ENCODE measurements at regions not wholly inside any gene's neighbourhood (a gene's known extent, or its start where the extent isn't known, plus 50 kb on each side); places are given as distances from the start of the nearest gene placed in this dataset.
A peak's percentile ranks its signal among the peaks of the same experiment; 100 is the strongest.

GRCh38 chr7:94280851-94281250 lies 113.8 kb upstream of the COL1A2 start:
- no peak overlapping the region for H3K4me3 Mint-ChIP-seq (ENCODE audit: unreplicated experiment)
- H3K4me1 Mint-ChIP-seq (ENCODE audit: unreplicated experiment): peaks cover 18% of the 10 kb centered on the region
- no peak for DNase-seq (ENCODE audit: low spot score)
- TF ChIP-seq CTCF (IDR thresholded peaks at IDR 0.05; ENCODE audit: unreplicated experiment): no peak
- H3K36me3 Mint-ChIP-seq (ENCODE audit: low read depth, unreplicated experiment): no peaks in the 10 kb centered on the region
- H3K9me3 Mint-ChIP-seq (ENCODE audit: unreplicated experiment): no peaks in the 10 kb centered on the region
- no peak overlapping the region for H3K27ac Mint-ChIP-seq (ENCODE audit: unreplicated experiment)
- H3K27me3 Mint-ChIP-seq (ENCODE audit: unreplicated experiment): no peaks in the 10 kb centered on the region

GRCh38 chr7:94284104-94284503 lies 110.6 kb upstream of the COL1A2 start:
- no peak for TF ChIP-seq CTCF (IDR thresholded peaks at IDR 0.05; ENCODE audit: unreplicated experiment)
- DNase-seq (ENCODE audit: low spot score): no peak
- Mint-ChIP-seq H3K9me3 (ENCODE audit: unreplicated experiment) (no peaks in the 10 kb centered on the region), H3K27me3 (ENCODE audit: unreplicated experiment) (no peaks in the 10 kb centered on the region), H3K4me3 (ENCODE audit: unreplicated experiment) (no peak overlapping the region), H3K4me1 (ENCODE audit: unreplicated experiment) (peaks cover 24% of the 10 kb centered on the region), H3K36me3 (ENCODE audit: low read depth, unreplicated experiment) (no peaks in the 10 kb centered on the region), H3K27ac (ENCODE audit: unreplicated experiment) (no peak overlapping the region)

- Mint-ChIP-seq H3K9me3 (ENCODE audit: unreplicated experiment) (no peaks in the 10 kb centered on the region), H3K27ac (ENCODE audit: unreplicated experiment) (no peak overlapping the region), H3K4me3 (ENCODE audit: unreplicated experiment) (peak overlapping the region; percentile 5), H3K27me3 (ENCODE audit: unreplicated experiment) (no peaks in the 10 kb centered on the region), H3K36me3 (ENCODE audit: low read depth, unreplicated experiment) (no peaks in the 10 kb centered on the region), H3K4me1 (ENCODE audit: unreplicated experiment) (peaks cover 19% of the 10 kb centered on the region)
- DNase-seq (ENCODE audit: low spot score): no peak
- TF ChIP-seq CTCF (IDR thresholded peaks at IDR 0.05; ENCODE audit: unreplicated experiment): no peak
These were observed 108.6 kb upstream of the COL1A2 start for GRCh38 chr7:94286111-94286510.

- no peak for DNase-seq (ENCODE audit: low spot score)
- H3K36me3 Mint-ChIP-seq (ENCODE audit: low read depth, unreplicated experiment): no peaks in the 10 kb centered on the region
- TF ChIP-seq CTCF (IDR thresholded peaks at IDR 0.05; ENCODE audit: unreplicated experiment): no peak
- H3K4me3 Mint-ChIP-seq (ENCODE audit: unreplicated experiment): no peak overlapping the region
- no peak overlapping the region for H3K27ac Mint-ChIP-seq (ENCODE audit: unreplicated experiment)
- H3K4me1 Mint-ChIP-seq (ENCODE audit: unreplicated experiment): peaks cover 7% of the 10 kb centered on the region
- no peaks in the 10 kb centered on the region for H3K27me3 Mint-ChIP-seq (ENCODE audit: unreplicated experiment)
- H3K9me3 Mint-ChIP-seq (ENCODE audit: unreplicated experiment): no peaks in the 10 kb centered on the region
These were observed 106.6 kb upstream of the COL1A2 start for GRCh38 chr7:94288096-94288495.

- no peak overlapping the region for H3K27ac Mint-ChIP-seq (ENCODE audit: unreplicated experiment)
- no peak overlapping the region for H3K4me3 Mint-ChIP-seq (ENCODE audit: unreplicated experiment)
- TF ChIP-seq CTCF (IDR thresholded peaks at IDR 0.05; ENCODE audit: unreplicated experiment): peak; percentile 63
- H3K36me3 Mint-ChIP-seq (ENCODE audit: low read depth, unreplicated experiment): no peaks in the 10 kb centered on the region
- DNase-seq (ENCODE audit: low spot score): peak; percentile 64
- H3K9me3 Mint-ChIP-seq (ENCODE audit: unreplicated experiment): no peaks in the 10 kb centered on the region
- no peaks in the 10 kb centered on the region for H3K27me3 Mint-ChIP-seq (ENCODE audit: unreplicated experiment)
- peaks cover 7% of the 10 kb centered on the region for H3K4me1 Mint-ChIP-seq (ENCODE audit: unreplicated experiment)
These were observed 105.6 kb upstream of the COL1A2 start for GRCh38 chr7:94289071-94289470.

Data from endothelial cell (in vitro differentiated cells).